GM23338 (cell line): ENCODE measurements at regions not wholly inside any gene's neighbourhood (a gene's known extent, or its start where the extent isn't known, plus 50 kb on each side); places are given as distances from the start of the nearest gene placed in this dataset.

Source experiments
- ATAC-seq: fragments of 200-7000 bp; cut with Tn5 transposase; 3 replicates; pipeline ENCODE4 v1.9.1; 2020
- DNase-seq: peaks from one replicate; pipeline ENCODE4 v3.0.0-alpha.2; 2015; ENCODE audit warnings: low spot score
- H2AFZ ChIP-seq: fragments of 200-600 bp; sonication (generic); 2 replicates; pipeline ENCODE4 v1.8.0; 2016; ENCODE audit warnings: antibody characterized with exemption, mild to moderate bottlenecking, moderate library complexity
- H3F3A ChIP-seq: fragments of 200-600 bp; sonication (generic); replicated peaks from 2 replicates; pipeline ENCODE4 v1.8.0; 2017; ENCODE audit warnings: antibody characterized with exemption, mixed run types, low read depth
- H3K27ac ChIP-seq: fragments of 200-600 bp; sonication (generic); 2 replicates; pipeline ENCODE4 v1.6.1; 2016; ENCODE audit warnings: low read depth
- H3K27me3 ChIP-seq: fragments of 200-600 bp; sonication (generic); 2 replicates; pipeline ENCODE4 v1.8.0; 2016; ENCODE audit warnings: mild to moderate bottlenecking, mixed run types, moderate library complexity; ENCODE audit not compliant: insufficient read depth
- H3K36me3 ChIP-seq: fragments of 200-600 bp; sonication (generic); 2 replicates; pipeline ENCODE4 v1.8.0; 2016; ENCODE audit warnings: mild to moderate bottlenecking; ENCODE audit not compliant: insufficient read depth
- H3K4me1 ChIP-seq: fragments of 200-600 bp; sonication (generic); 2 replicates; pipeline ENCODE4 v1.8.0; 2016; ENCODE audit warnings: mild to moderate bottlenecking, moderate library complexity; ENCODE audit not compliant: insufficient read depth
- H3K4me2 ChIP-seq: fragments of 200-600 bp; sonication (generic); 2 replicates; pipeline ENCODE4 v1.7.1; 2017; ENCODE audit warnings: mixed run types
- H3K4me3 ChIP-seq: fragments of 200-600 bp; sonication (generic); 2 replicates; pipeline ENCODE4 v1.6.1; 2016; ENCODE audit warnings: mixed run types
- H3K79me2 ChIP-seq: fragments of 200-600 bp; sonication (generic); replicated peaks from 2 replicates; pipeline ENCODE4 v1.8.0; 2017; ENCODE audit warnings: mild to moderate bottlenecking; ENCODE audit not compliant: insufficient read depth
- H3K9me2 ChIP-seq: fragments of 200-600 bp; sonication (generic); 2 replicates; pipeline ENCODE4 v1.8.0; 2017; ENCODE audit not compliant: insufficient read depth
- H4K20me1 ChIP-seq: fragments of 200-600 bp; sonication (generic); replicated peaks from 2 replicates; pipeline ENCODE4 v1.8.0; 2017; ENCODE audit warnings: mild to moderate bottlenecking; ENCODE audit not compliant: insufficient read depth
- H3K27ac Mint-ChIP-seq: 2 replicates; pipeline ENCODE4 v1.8.0; 2020; ENCODE audit warnings: inconsistent platforms, mild to moderate bottlenecking, moderate library complexity, mixed read lengths
- H3K27me3 Mint-ChIP-seq: 3 replicates; pipeline ENCODE4 v1.8.0; 2022; ENCODE audit warnings: low read depth, mild to moderate bottlenecking, moderate library complexity, mixed read lengths, inconsistent platforms; ENCODE audit not compliant: insufficient read depth, poor library complexity
- H3K36me3 Mint-ChIP-seq: 3 replicates; pipeline ENCODE4 v1.8.0; 2021; ENCODE audit warnings: low read depth, mild to moderate bottlenecking, inconsistent platforms, moderate library complexity, mixed read lengths
- H3K4me1 Mint-ChIP-seq: 3 replicates; pipeline ENCODE4 v1.8.0; 2020; ENCODE audit warnings: mild to moderate bottlenecking, inconsistent platforms, mixed read lengths
- H3K4me3 Mint-ChIP-seq: 3 replicates; pipeline ENCODE4 v1.8.0; 2021; ENCODE audit warnings: moderate library complexity, mild to moderate bottlenecking, inconsistent platforms, mixed read lengths
- H3K9me3 Mint-ChIP-seq: 3 replicates; pipeline ENCODE4 v1.8.0; 2020; ENCODE audit warnings: moderate library complexity, mild to moderate bottlenecking, inconsistent platforms, mixed read lengths
- CREB1 ChIP-seq: fragments of 250-450 bp; sonication (Bioruptor Pico); IDR thresholded peaks from 2 replicates; pipeline ENCODE4 v1.5.0; 2020; ENCODE audit warnings: low read depth, mild to moderate bottlenecking, moderate library complexity
- EZH2 ChIP-seq: fragments of 200-600 bp; sonication (generic); IDR thresholded peaks from one replicate; pipeline ENCODE4 v1.8.0; 2017; ENCODE audit warnings: antibody characterized with exemption, mild to moderate bottlenecking, low read depth; ENCODE audit not compliant: unreplicated experiment
- JUNB ChIP-seq: IDR thresholded peaks from one replicate; pipeline ENCODE4 v1.6.1; 2016; ENCODE audit warnings: antibody characterized with exemption; ENCODE audit not compliant: unreplicated experiment
- POLR2AphosphoS5 ChIP-seq: IDR thresholded peaks from 2 replicates; pipeline ENCODE4 v1.6.1; 2016; ENCODE audit warnings: antibody characterized with exemption, low read depth
- ZNF114 ChIP-seq: fragments of 250-450 bp; sonication (Bioruptor Pico); IDR thresholded peaks from 2 replicates; pipeline ENCODE4 v1.5.0; 2020; ENCODE audit warnings: mild to moderate bottlenecking, moderate library complexity
- TF ChIP-seq, protein P1 (sequence below), 2 experiments: fragments of 200-600 bp in 1 of 2; sonication (generic) in 1 of 2; conservative IDR thresholded peaks; 2 replicates each; pipeline versions ENCODE4 v1.5.1 to v1.6.1; 2016 to 2017; ENCODE audit warnings: antibody characterized with exemption in 2 of 2, low read depth in 2 of 2, mild to moderate bottlenecking in 2 of 2, moderate library complexity in 1 of 2
- TF ChIP-seq, protein P2 (sequence below): IDR thresholded peaks from one replicate; pipeline ENCODE4 v1.6.1; 2018; ENCODE audit warnings: antibody characterized with exemption; ENCODE audit not compliant: unreplicated experiment

DNA sequence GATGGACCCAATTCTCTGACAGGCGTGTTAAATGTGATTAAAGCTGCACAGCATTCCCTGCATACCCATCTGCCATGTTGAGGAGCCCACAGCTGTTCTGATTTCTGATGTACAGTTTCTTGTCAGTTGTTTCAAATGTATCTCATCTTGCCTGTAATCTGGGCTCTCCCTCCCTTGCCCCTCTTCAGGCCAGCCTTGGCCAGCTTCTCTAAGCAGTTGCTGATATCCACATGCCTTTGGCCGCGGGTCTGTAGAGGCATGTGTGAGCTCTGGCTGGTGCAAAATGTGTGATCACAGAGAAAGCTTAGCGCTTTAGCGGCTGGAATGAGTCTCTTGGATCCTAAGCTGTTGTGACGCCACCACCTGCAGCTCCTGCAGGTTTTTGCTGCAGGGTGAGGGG lies 332.0 kb downstream of the MLLT3 start:
- no peaks in the 10 kb centered on the region for H3K79me2 ChIP-seq
- H3K4me2 ChIP-seq = no peak overlapping the region
- peaks cover 19% of the 10 kb centered on the region; the same call in 2 of the 3 replicates for H3K36me3 Mint-ChIP-seq
- peaks cover 12% of the 10 kb centered on the region; the same call in 1 of the 3 replicates for H3K9me3 Mint-ChIP-seq
- no peaks in the 10 kb centered on the region for H3K4me1 Mint-ChIP-seq
- DNase-seq (no peak), ATAC-seq (no peak)
- no peak overlapping the region for H3K4me3 Mint-ChIP-seq
- no peak overlapping the region for H3K27ac ChIP-seq
- H3K9me2 ChIP-seq = peaks cover 21% of the 10 kb centered on the region; the same call in 1 of the 2 replicates
- H4K20me1 ChIP-seq = no peaks in the 10 kb centered on the region
- no peak overlapping the region for H3K4me3 ChIP-seq
- H2AFZ ChIP-seq = peak overlapping the region; percentile 78; the same call in 1 of the 2 replicates
- no peaks in the 10 kb centered on the region; the same call in 1 of the 2 replicates for H3K4me1 ChIP-seq
- no peaks in the 10 kb centered on the region for H3K27me3 ChIP-seq
- no peak for TF ChIP-seq POLR2AphosphoS5
- no peak for TF ChIP-seq EZH2
- no peak for TF ChIP-seq JUNB
- no peak for TF ChIP-seq CREB1 (CRISPR knock-in tag)
- H3K27me3 Mint-ChIP-seq = peaks cover 6% of the 10 kb centered on the region
- H3K27ac Mint-ChIP-seq = no peak overlapping the region
- H3F3A ChIP-seq = no peaks in the 10 kb centered on the region
- H3K36me3 ChIP-seq = no peaks in the 10 kb centered on the region

GRCh38 chr9:20289423-20290010 lies 332.8 kb downstream of the MLLT3 start:
- Histone ChIP-seq H3K27ac (no peak overlapping the region), H3K4me3 (no peak overlapping the region), H3K36me3 (no peaks in the 10 kb centered on the region), H3K79me2 (no peaks in the 10 kb centered on the region), H3K9me2 (peaks cover 21% of the 10 kb centered on the region; the same call in 1 of the 2 replicates), H3K4me1 (no peaks in the 10 kb centered on the region; the same call in 1 of the 2 replicates), H3F3A (no peaks in the 10 kb centered on the region), H4K20me1 (no peaks in the 10 kb centered on the region), H2AFZ (no peak overlapping the region), H3K27me3 (no peaks in the 10 kb centered on the region), H3K4me2 (no peak overlapping the region)
- DNase-seq = no peak
- Mint-ChIP-seq H3K27ac (no peak overlapping the region), H3K4me3 (no peak overlapping the region), H3K27me3 (peaks cover 6% of the 10 kb centered on the region), H3K4me1 (no peaks in the 10 kb centered on the region), H3K36me3 (peaks cover 19% of the 10 kb centered on the region; the same call in 2 of the 3 replicates), H3K9me3 (peaks cover 12% of the 10 kb centered on the region; the same call in 1 of the 3 replicates)
- no peak for ATAC-seq
- TF ChIP-seq, protein P1, sequence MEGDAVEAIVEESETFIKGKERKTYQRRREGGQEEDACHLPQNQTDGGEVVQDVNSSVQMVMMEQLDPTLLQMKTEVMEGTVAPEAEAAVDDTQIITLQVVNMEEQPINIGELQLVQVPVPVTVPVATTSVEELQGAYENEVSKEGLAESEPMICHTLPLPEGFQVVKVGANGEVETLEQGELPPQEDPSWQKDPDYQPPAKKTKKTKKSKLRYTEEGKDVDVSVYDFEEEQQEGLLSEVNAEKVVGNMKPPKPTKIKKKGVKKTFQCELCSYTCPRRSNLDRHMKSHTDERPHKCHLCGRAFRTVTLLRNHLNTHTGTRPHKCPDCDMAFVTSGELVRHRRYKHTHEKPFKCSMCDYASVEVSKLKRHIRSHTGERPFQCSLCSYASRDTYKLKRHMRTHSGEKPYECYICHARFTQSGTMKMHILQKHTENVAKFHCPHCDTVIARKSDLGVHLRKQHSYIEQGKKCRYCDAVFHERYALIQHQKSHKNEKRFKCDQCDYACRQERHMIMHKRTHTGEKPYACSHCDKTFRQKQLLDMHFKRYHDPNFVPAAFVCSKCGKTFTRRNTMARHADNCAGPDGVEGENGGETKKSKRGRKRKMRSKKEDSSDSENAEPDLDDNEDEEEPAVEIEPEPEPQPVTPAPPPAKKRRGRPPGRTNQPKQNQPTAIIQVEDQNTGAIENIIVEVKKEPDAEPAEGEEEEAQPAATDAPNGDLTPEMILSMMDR (conservative IDR thresholded peaks at IDR 0.05; ENCODE audit: low read depth in 2 of 2) = no peak
- no peak for TF ChIP-seq ZNF114
- TF ChIP-seq, protein P2, sequence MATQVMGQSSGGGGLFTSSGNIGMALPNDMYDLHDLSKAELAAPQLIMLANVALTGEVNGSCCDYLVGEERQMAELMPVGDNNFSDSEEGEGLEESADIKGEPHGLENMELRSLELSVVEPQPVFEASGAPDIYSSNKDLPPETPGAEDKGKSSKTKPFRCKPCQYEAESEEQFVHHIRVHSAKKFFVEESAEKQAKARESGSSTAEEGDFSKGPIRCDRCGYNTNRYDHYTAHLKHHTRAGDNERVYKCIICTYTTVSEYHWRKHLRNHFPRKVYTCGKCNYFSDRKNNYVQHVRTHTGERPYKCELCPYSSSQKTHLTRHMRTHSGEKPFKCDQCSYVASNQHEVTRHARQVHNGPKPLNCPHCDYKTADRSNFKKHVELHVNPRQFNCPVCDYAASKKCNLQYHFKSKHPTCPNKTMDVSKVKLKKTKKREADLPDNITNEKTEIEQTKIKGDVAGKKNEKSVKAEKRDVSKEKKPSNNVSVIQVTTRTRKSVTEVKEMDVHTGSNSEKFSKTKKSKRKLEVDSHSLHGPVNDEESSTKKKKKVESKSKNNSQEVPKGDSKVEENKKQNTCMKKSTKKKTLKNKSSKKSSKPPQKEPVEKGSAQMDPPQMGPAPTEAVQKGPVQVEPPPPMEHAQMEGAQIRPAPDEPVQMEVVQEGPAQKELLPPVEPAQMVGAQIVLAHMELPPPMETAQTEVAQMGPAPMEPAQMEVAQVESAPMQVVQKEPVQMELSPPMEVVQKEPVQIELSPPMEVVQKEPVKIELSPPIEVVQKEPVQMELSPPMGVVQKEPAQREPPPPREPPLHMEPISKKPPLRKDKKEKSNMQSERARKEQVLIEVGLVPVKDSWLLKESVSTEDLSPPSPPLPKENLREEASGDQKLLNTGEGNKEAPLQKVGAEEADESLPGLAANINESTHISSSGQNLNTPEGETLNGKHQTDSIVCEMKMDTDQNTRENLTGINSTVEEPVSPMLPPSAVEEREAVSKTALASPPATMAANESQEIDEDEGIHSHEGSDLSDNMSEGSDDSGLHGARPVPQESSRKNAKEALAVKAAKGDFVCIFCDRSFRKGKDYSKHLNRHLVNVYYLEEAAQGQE = no peak
